H9 (cell line): ENCODE measurements at regions not wholly inside any gene's neighbourhood (a gene's known extent, or its start where the extent isn't known, plus 50 kb on each side); places are given as distances from the start of the nearest gene placed in this dataset.

Experiments
- DNase-seq: peaks from one replicate; pipeline ENCODE4 v3.0.0-alpha.2; 2017
- H2AFZ ChIP-seq: one replicate; pipeline ENCODE4 v1.6.1; 2013; ENCODE audit warnings: mild to moderate bottlenecking, low read length, control low read depth, moderate library complexity
- H2AK5ac ChIP-seq: 2 replicates; pipeline ENCODE4 v1.6.1; 2013; ENCODE audit warnings: low read length, control low read depth, mixed read lengths; ENCODE audit not compliant: insufficient read length
- H2BK120ac ChIP-seq: one replicate; pipeline ENCODE4 v1.6.1; 2013; ENCODE audit warnings: low read depth, mild to moderate bottlenecking, low read length, control low read depth, inconsistent platforms; ENCODE audit not compliant: poor library complexity, severe bottlenecking
- H2BK12ac ChIP-seq: 2 replicates; pipeline ENCODE4 v1.6.1; 2013; ENCODE audit warnings: low read length, control low read depth, mixed read lengths, low read depth; ENCODE audit not compliant: insufficient read length
- H2BK15ac ChIP-seq: 2 replicates; pipeline ENCODE4 v1.6.1; 2013; ENCODE audit warnings: low read depth, low read length, control low read depth
- H2BK20ac ChIP-seq: one replicate; pipeline ENCODE4 v1.6.1; 2013; ENCODE audit warnings: low read depth, mild to moderate bottlenecking, low read length, control low read depth, inconsistent platforms; ENCODE audit not compliant: poor library complexity, severe bottlenecking
- H2BK5ac ChIP-seq: 2 replicates; pipeline ENCODE4 v1.6.1; 2013; ENCODE audit warnings: low read length, control low read depth, mixed read lengths; ENCODE audit not compliant: insufficient read length
- H3K14ac ChIP-seq: 2 replicates; pipeline ENCODE4 v1.6.1; 2013; ENCODE audit warnings: low read length, control low read depth; ENCODE audit not compliant: insufficient read depth
- H3K18ac ChIP-seq: 2 replicates; pipeline ENCODE4 v1.6.1; 2013; ENCODE audit warnings: low read depth, mild to moderate bottlenecking, mixed read lengths, low read length, control low read depth; ENCODE audit not compliant: insufficient read length
- H3K23ac ChIP-seq: 2 replicates; pipeline ENCODE4 v1.6.1; 2013; ENCODE audit warnings: low read length, control low read depth, mixed read lengths, low read depth; ENCODE audit not compliant: insufficient read length
- H3K23me2 ChIP-seq: 2 replicates; pipeline ENCODE4 v1.6.1; 2013; ENCODE audit warnings: low read depth, mild to moderate bottlenecking, mixed read lengths, low read length, control low read depth; ENCODE audit not compliant: insufficient read length, poor library complexity, severe bottlenecking
- H3K27ac ChIP-seq: 2 replicates; pipeline ENCODE4 v1.5.1; 2013; ENCODE audit warnings: low read length, control low read depth, mixed read lengths, low read depth; ENCODE audit not compliant: insufficient read length
- H3K27me3 ChIP-seq: 2 replicates; pipeline ENCODE4 v1.6.1; 2013; ENCODE audit warnings: low read length, control low read depth, inconsistent platforms; ENCODE audit not compliant: insufficient read depth
- H3K4ac ChIP-seq: 2 replicates; pipeline ENCODE4 v1.6.1; 2013; ENCODE audit warnings: low read depth, mild to moderate bottlenecking, control low read depth, inconsistent platforms, low read length, moderate library complexity
- H3K4me1 ChIP-seq: 2 replicates; pipeline ENCODE4 v1.6.1; 2013; ENCODE audit warnings: low read length, control low read depth, inconsistent platforms; ENCODE audit not compliant: insufficient read depth
- H3K4me2 ChIP-seq: 2 replicates; pipeline ENCODE4 v1.6.1; 2013; ENCODE audit warnings: low read length, control low read depth, mixed read lengths; ENCODE audit not compliant: insufficient read length, insufficient read depth
- H3K56ac ChIP-seq: 2 replicates; pipeline ENCODE4 v1.6.1; 2013; ENCODE audit warnings: low read depth, mild to moderate bottlenecking, mixed read lengths, low read length, control low read depth; ENCODE audit not compliant: insufficient read length
- H3K79me1 ChIP-seq: 2 replicates; pipeline ENCODE4 v1.6.1; 2013; ENCODE audit warnings: low read depth, mild to moderate bottlenecking, moderate library complexity, low read length, control low read depth, inconsistent platforms; ENCODE audit not compliant: insufficient read depth, poor library complexity, severe bottlenecking
- H3K79me2 ChIP-seq: 2 replicates; pipeline ENCODE4 v1.6.1; 2013; ENCODE audit warnings: low read length, control low read depth, inconsistent platforms; ENCODE audit not compliant: insufficient read depth
- H3K9ac ChIP-seq: 2 replicates; pipeline ENCODE4 v1.6.1; 2013; ENCODE audit warnings: low read length, control low read depth, mixed read lengths; ENCODE audit not compliant: insufficient read length; ENCODE audit errors: extremely low read depth
- H3K9me3 ChIP-seq: one replicate; pipeline ENCODE4 v1.6.1; 2013; ENCODE audit warnings: low read depth, low read length, inconsistent platforms; ENCODE audit not compliant: control insufficient read depth
- H3T11ph ChIP-seq: one replicate; pipeline ENCODE4 v1.6.1; 2013; ENCODE audit warnings: mild to moderate bottlenecking, low read length, control low read depth, inconsistent platforms
- H4K20me1 ChIP-seq: one replicate; pipeline ENCODE4 v1.6.1; 2013; ENCODE audit not compliant: control insufficient read depth, insufficient read length, insufficient read depth
- H4K5ac ChIP-seq: 2 replicates; pipeline ENCODE4 v1.6.1; 2013; ENCODE audit warnings: low read depth, mild to moderate bottlenecking, mixed read lengths, low read length, control low read depth; ENCODE audit not compliant: insufficient read length
- H4K8ac ChIP-seq: replicated peaks from 2 replicates; pipeline ENCODE4 v1.6.1; 2013; ENCODE audit warnings: low read length, control low read depth, mixed read lengths, low read depth; ENCODE audit not compliant: insufficient read length
- H4K91ac ChIP-seq: 2 replicates; pipeline ENCODE4 v1.6.1; 2013; ENCODE audit warnings: low read depth, mild to moderate bottlenecking, moderate library complexity, mixed read lengths, low read length, control low read depth; ENCODE audit not compliant: insufficient read length
- H3K27ac Mint-ChIP-seq, 3 experiments: 2 replicates in 2 of 3; 3 replicates in 1 of 3; pipeline ENCODE4 v1.8.0; 2020 to 2021; ENCODE audit warnings: mixed read lengths in 3 of 3, mild to moderate bottlenecking in 1 of 3, moderate library complexity in 1 of 3
- H3K27me3 Mint-ChIP-seq: 2 replicates; pipeline ENCODE4 v1.8.0; 2021; ENCODE audit warnings: low read depth, mild to moderate bottlenecking, moderate library complexity, mixed read lengths
- H3K36me3 Mint-ChIP-seq, 3 experiments: 2 replicates in 2 of 3; 3 replicates in 1 of 3; pipeline ENCODE4 v1.8.0; 2020 to 2021; ENCODE audit warnings: low read depth in 3 of 3, mixed read lengths in 3 of 3; ENCODE audit not compliant: insufficient read depth in 1 of 3
- H3K4me1 Mint-ChIP-seq, 2 experiments: 2 replicates each; pipeline ENCODE4 v1.8.0; 2020; ENCODE audit warnings: mixed read lengths in 2 of 2
- H3K4me3 Mint-ChIP-seq, 2 experiments: 2 replicates in 1 of 2; 3 replicates in 1 of 2; pipeline ENCODE4 v1.8.0; 2020 to 2021; ENCODE audit warnings: mild to moderate bottlenecking in 2 of 2, mixed read lengths in 2 of 2, moderate library complexity in 1 of 2
- H3K9me3 Mint-ChIP-seq, 2 experiments: 2 replicates in 1 of 2; 3 replicates in 1 of 2; pipeline ENCODE4 v1.8.0; 2020; ENCODE audit warnings: mild to moderate bottlenecking in 2 of 2, mixed read lengths in 2 of 2, moderate library complexity in 1 of 2
- CTCF ChIP-seq: fragments of 200-600 bp; sonication (generic); conservative IDR thresholded peaks from 3 replicates; pipeline ENCODE4 v1.8.0; 2021; ENCODE audit warnings: antibody characterized with exemption, mild to moderate bottlenecking
- WGBS: extraction: QIAGEN DNeasy Blood & Tissue Kit; methylation state at CpG from one replicate; pipeline ENCODE4 v1.1.7; 2013; ENCODE audit warnings: missing lambda C conversion rate, low lambda C conversion rate, mixed read lengths; ENCODE audit not compliant: insufficient read length; ENCODE audit errors: extremely low coverage; 5-methylcytosine and 5-hydroxymethylcytosine counted together

GRCh38 chr12:19897900-19898408 lies 458.7 kb downstream of the AEBP2 start:
- no peaks in the 10 kb centered on the region for H3K27me3 ChIP-seq
- H3K4me2 ChIP-seq, result no peak overlapping the region
- Mint-ChIP-seq H3K4me3 (no peak overlapping the region), H3K9me3 (no peaks in the 10 kb centered on the region), H3K36me3 (no peaks in the 10 kb centered on the region), H3K4me1 (no peaks in the 10 kb centered on the region), H3K27ac (no peak overlapping the region), H3K27me3 (no peaks in the 10 kb centered on the region)
- H4K20me1 ChIP-seq, result no peaks in the 10 kb centered on the region
- H3K79me1 ChIP-seq, result no peaks in the 10 kb centered on the region
- H2AK5ac ChIP-seq, result no peak overlapping the region
- H3K23me2 ChIP-seq, result no peaks in the 10 kb centered on the region
- no peak overlapping the region for H3K56ac ChIP-seq
- H3K14ac ChIP-seq, result no peak overlapping the region
- H2AFZ ChIP-seq, result no peak overlapping the region
- H3K9me3 ChIP-seq, result no peaks in the 10 kb centered on the region
- H2BK120ac ChIP-seq, result no peak overlapping the region
- H3K23ac ChIP-seq, result no peak overlapping the region
- no peak overlapping the region for H3K4ac ChIP-seq
- no peak overlapping the region for H2BK12ac ChIP-seq
- H3K18ac ChIP-seq, result no peak overlapping the region
- no peak for DNase-seq
- H3K79me2 ChIP-seq, result no peaks in the 10 kb centered on the region
- no peak overlapping the region for H4K5ac ChIP-seq
- no peak overlapping the region for H2BK20ac ChIP-seq
- no peak overlapping the region for H4K8ac ChIP-seq
- no peak overlapping the region for H3T11ph ChIP-seq
- H3K27ac ChIP-seq, result no peak overlapping the region
- no peak for TF ChIP-seq CTCF
- no peak overlapping the region for H2BK5ac ChIP-seq
- no peak overlapping the region for H4K91ac ChIP-seq
- no peak overlapping the region for H2BK15ac ChIP-seq
- no CpG with 5 or more reads among the region's 2 CpGs for WGBS
- no peaks in the 10 kb centered on the region for H3K4me1 ChIP-seq
- H3K9ac ChIP-seq, result no peak overlapping the region
